ENCODE measurements at regions not wholly inside any gene's neighbourhood (a gene's known extent, or its start where the extent isn't known, plus 50 kb on each side); places are given as distances from the start of the nearest gene placed in this dataset.
A peak's percentile ranks its signal among the peaks of the same experiment; 100 is the strongest.

- Mint-ChIP-seq H3K27ac (no peak overlapping the region), H3K27me3 (peaks cover 0 to 5% (median 0%) of the 10 kb centered on the region in 5 donors), H3K36me3 (no peaks in the 10 kb centered on the region), H3K9me3 (no peaks in the 10 kb centered on the region), H3K4me1 (no peaks in the 10 kb centered on the region), H3K4me3 (no peak overlapping the region)
- ATAC-seq (no peak), DNase-seq (no peak)
- POLR2A ChIA-PET, result no interaction called here
Observed at GRCh38 chr6:91155129-91155785, 568.4 kb upstream of the MAP3K7 start.

GRCh38 chr6:91152824-91153223 is 566.0 kb upstream of the MAP3K7 start:
- POLR2A ChIA-PET, result no interaction called here
- peaks cover 0 to 9% (median 0%) of the 10 kb centered on the region in 5 donors for H3K27me3 Mint-ChIP-seq
- no peaks in the 10 kb centered on the region for H3K36me3 Mint-ChIP-seq
- H3K9me3 Mint-ChIP-seq, result peaks cover 0 to 3% (median 0%) of the 10 kb centered on the region in 9 donors
- no peaks in the 10 kb centered on the region for H3K4me1 Mint-ChIP-seq
- no peak overlapping the region for H3K4me3 Mint-ChIP-seq
- no peak for ATAC-seq
- H3K27ac Mint-ChIP-seq, result no peak overlapping the region
- DNase-seq, result no peak

GRCh38 chr6:91149956-91150705 is 563.3 kb upstream of the MAP3K7 start:
- ATAC-seq (no peak), DNase-seq (no peak)
- no peaks in the 10 kb centered on the region for H3K36me3 Mint-ChIP-seq
- no peak overlapping the region for H3K27ac Mint-ChIP-seq
- no peaks in the 10 kb centered on the region for H3K4me1 Mint-ChIP-seq
- POLR2A ChIA-PET, result no interaction called here
- peaks cover 0 to 3% (median 1%) of the 10 kb centered on the region in 5 donors for H3K27me3 Mint-ChIP-seq
- peaks cover 0 to 3% (median 0%) of the 10 kb centered on the region in 9 donors for H3K9me3 Mint-ChIP-seq
- H3K4me3 Mint-ChIP-seq, result no peak overlapping the region

GRCh38 chr6:91149246-91149955 is 562.5 kb upstream of the MAP3K7 start:
- no peak for ATAC-seq
- Mint-ChIP-seq H3K36me3 (no peaks in the 10 kb centered on the region), H3K9me3 (peaks cover 0 to 3% (median 0%) of the 10 kb centered on the region in 9 donors), H3K4me3 (no peak overlapping the region), H3K27ac (no peak overlapping the region), H3K4me1 (no peaks in the 10 kb centered on the region), H3K27me3 (peaks cover 0 to 3% (median 1%) of the 10 kb centered on the region in 5 donors)
- DNase-seq, result no peak
- POLR2A ChIA-PET, result no interaction called here

GRCh38 chr6:91144126-91144525 is 557.3 kb upstream of the MAP3K7 start:
- POLR2A ChIA-PET, result no interaction called here
- H3K9me3 Mint-ChIP-seq, result peaks cover 0 to 2% (median 0%) of the 10 kb centered on the region in 9 donors
- no peaks in the 10 kb centered on the region for H3K36me3 Mint-ChIP-seq
- DNase-seq (no peak), ATAC-seq (no peak)
- no peak overlapping the region for H3K4me3 Mint-ChIP-seq
- H3K4me1 Mint-ChIP-seq, result no peaks in the 10 kb centered on the region
- H3K27ac Mint-ChIP-seq, result no peak overlapping the region
- H3K27me3 Mint-ChIP-seq, result peaks cover 0 to 7% (median 2%) of the 10 kb centered on the region in 5 donors

- H3K27me3 Mint-ChIP-seq, result peaks cover 0 to 7% (median 2%) of the 10 kb centered on the region in 5 donors
Observed at GRCh38 chr6:91142154-91142553, 555.3 kb upstream of the MAP3K7 start.

GRCh38 chr6:91141346-91141745 is 554.5 kb upstream of the MAP3K7 start:
- Mint-ChIP-seq H3K9me3 (peaks cover 0 to 2% (median 0%) of the 10 kb centered on the region in 9 donors), H3K27ac (no peak overlapping the region)

More at GRCh38 chr6:91142154-91142553, 555.3 kb upstream of the MAP3K7 start:
- POLR2A ChIA-PET, result no interaction called here
- DNase-seq (no peak), ATAC-seq (no peak)
- H3K4me1 Mint-ChIP-seq, result no peaks in the 10 kb centered on the region
- no peaks in the 10 kb centered on the region for H3K36me3 Mint-ChIP-seq
- no peak overlapping the region for H3K27ac Mint-ChIP-seq
- H3K9me3 Mint-ChIP-seq, result peaks cover 0 to 2% (median 0%) of the 10 kb centered on the region in 9 donors
- H3K4me3 Mint-ChIP-seq, result no peak overlapping the region

GRCh38 chr6:91140449-91140848 is 553.6 kb upstream of the MAP3K7 start:
- H3K36me3 Mint-ChIP-seq, result no peaks in the 10 kb centered on the region
- DNase-seq (no peak), ATAC-seq (no peak)
- H3K27ac Mint-ChIP-seq, result no peak overlapping the region
- no peaks in the 10 kb centered on the region for H3K4me1 Mint-ChIP-seq
- H3K4me3 Mint-ChIP-seq, result no peak overlapping the region
- POLR2A ChIA-PET, result no interaction called here
- H3K27me3 Mint-ChIP-seq, result peaks cover 0 to 7% (median 2%) of the 10 kb centered on the region in 5 donors
- peaks cover 0 to 4% (median 0%) of the 10 kb centered on the region in 9 donors for H3K9me3 Mint-ChIP-seq

More at GRCh38 chr6:91141346-91141745, 554.5 kb upstream of the MAP3K7 start:
- POLR2A ChIA-PET, result no interaction called here
- DNase-seq (no peak), ATAC-seq (no peak)
- no peaks in the 10 kb centered on the region for H3K4me1 Mint-ChIP-seq
- H3K36me3 Mint-ChIP-seq, result no peaks in the 10 kb centered on the region
- H3K4me3 Mint-ChIP-seq, result no peak overlapping the region
- H3K27me3 Mint-ChIP-seq, result peaks cover 0 to 7% (median 2%) of the 10 kb centered on the region in 5 donors

- peaks cover 0 to 7% (median 0%) of the 10 kb centered on the region in 9 donors for H3K9me3 Mint-ChIP-seq
- ATAC-seq, result no peak
Observed at GRCh38 chr6:91137286-91137685, 550.4 kb upstream of the MAP3K7 start.

GRCh38 chr6:91135406-91136103 is 548.7 kb upstream of the MAP3K7 start:
- Mint-ChIP-seq H3K4me3 (no peak overlapping the region), H3K9me3 (peaks cover 0 to 7% (median 0%) of the 10 kb centered on the region in 9 donors), H3K27ac (no peak overlapping the region), H3K27me3 (peaks cover 0 to 8% (median 1%) of the 10 kb centered on the region in 5 donors), H3K4me1 (no peaks in the 10 kb centered on the region), H3K36me3 (no peaks in the 10 kb centered on the region)
- ATAC-seq (no peak), DNase-seq (no peak)
- POLR2A ChIA-PET, result no interaction called here

More at GRCh38 chr6:91137286-91137685, 550.4 kb upstream of the MAP3K7 start:
- DNase-seq, result no peak
- Mint-ChIP-seq H3K27me3 (peaks cover 0 to 8% (median 1%) of the 10 kb centered on the region in 5 donors), H3K27ac (no peak overlapping the region), H3K4me1 (no peaks in the 10 kb centered on the region), H3K36me3 (no peaks in the 10 kb centered on the region), H3K4me3 (no peak overlapping the region)
- POLR2A ChIA-PET, result no interaction called here

- Mint-ChIP-seq H3K4me1 (no peaks in the 10 kb centered on the region), H3K27ac (peak overlapping the region in 1 of 10 donors; percentile 6), H3K4me3 (no peak overlapping the region), H3K9me3 (peaks cover 0 to 7% (median 0%) of the 10 kb centered on the region in 9 donors), H3K27me3 (peaks cover 0 to 8% (median 1%) of the 10 kb centered on the region in 5 donors), H3K36me3 (no peaks in the 10 kb centered on the region)
- DNase-seq (no peak), ATAC-seq (no peak)
- POLR2A ChIA-PET, result no interaction called here
Observed at GRCh38 chr6:91132461-91132860, 545.6 kb upstream of the MAP3K7 start.

GRCh38 chr6:91130126-91130525 is 543.3 kb upstream of the MAP3K7 start:
- Mint-ChIP-seq H3K36me3 (no peaks in the 10 kb centered on the region), H3K9me3 (peaks cover 0 to 6% (median 0%) of the 10 kb centered on the region in 9 donors), H3K27me3 (peaks cover 0 to 8% (median 1%) of the 10 kb centered on the region in 5 donors), H3K4me1 (no peaks in the 10 kb centered on the region), H3K4me3 (no peak overlapping the region), H3K27ac (no peak overlapping the region)
- ATAC-seq (no peak), DNase-seq (no peak)
- POLR2A ChIA-PET, result no interaction called here

All from naive thymus-derived CD8-positive, alpha-beta T cell (primary cell).